Liver (tissue), 8 donors: ENCODE measurements at regions not wholly inside any gene's neighbourhood (a gene's known extent, or its start where the extent isn't known, plus 50 kb on each side); places are given as distances from the start of the nearest gene placed in this dataset.
"Not testable (repeated sequence)": the region's sequence is repeated elsewhere in the genome, so short reads cannot be mapped to it uniquely, and the experiment has no call there.

ENCODE experiments used
- DNase-seq: peaks from one replicate; pipeline ENCODE4 v3.0.0-alpha.2; 2017; ENCODE audit warnings: low spot score
- H3K27ac ChIP-seq, 2 donors: one replicate each; pipeline ENCODE4 v1.7.0; 2013; ENCODE audit warnings: inconsistent platforms in 2 of 2, low read length in 2 of 2, control low read depth in 1 of 2, low read depth in 1 of 2, mild to moderate bottlenecking in 1 of 2
- H3K27me3 ChIP-seq, 4 donors: one replicate each; pipeline versions ENCODE4 v1.6.1 to v1.7.0; 2013; ENCODE audit warnings: low read length in 3 of 4, inconsistent platforms in 1 of 4, mild to moderate bottlenecking in 1 of 4, moderate library complexity in 1 of 4; ENCODE audit not compliant: control insufficient read depth in 4 of 4, insufficient read depth in 4 of 4
- H3K36me3 ChIP-seq, 4 donors: one replicate each; pipeline versions ENCODE4 v1.6.1 to v1.7.0; 2013; ENCODE audit warnings: low read length in 3 of 4, mild to moderate bottlenecking in 3 of 4, low read depth in 1 of 4, moderate library complexity in 1 of 4; ENCODE audit not compliant: control insufficient read depth in 4 of 4, insufficient read depth in 3 of 4
- H3K4me1 ChIP-seq, 4 donors: one replicate each; pipeline versions ENCODE4 v1.6.1 to v1.7.0; 2013; ENCODE audit warnings: low read length in 3 of 4, mild to moderate bottlenecking in 3 of 4, moderate library complexity in 1 of 4; ENCODE audit not compliant: control insufficient read depth in 4 of 4, insufficient read depth in 4 of 4
- H3K4me3 ChIP-seq, 3 donors: one replicate each; pipeline versions ENCODE4 v1.6.1 to v1.7.0; 2013; ENCODE audit warnings: low read length in 3 of 3, control low read depth in 1 of 3, low read depth in 1 of 3, mild to moderate bottlenecking in 1 of 3
- H3K9ac ChIP-seq, 2 donors: one replicate each; pipeline ENCODE4 v1.7.0; 2013; ENCODE audit warnings: low read length in 2 of 2, mild to moderate bottlenecking in 2 of 2, moderate library complexity in 2 of 2, control low read depth in 1 of 2, low read depth in 1 of 2
- H3K9me3 ChIP-seq, 4 donors: one replicate each; pipeline versions ENCODE4 v1.6.1 to v1.7.0; 2013; ENCODE audit warnings: low read length in 3 of 4; ENCODE audit not compliant: control insufficient read depth in 4 of 4
- CTCF ChIP-seq: fragments of 150-350 bp; IDR thresholded peaks from 2 replicates; pipeline ENCODE4 v1.5.1; 2017; ENCODE audit warnings: improper control_type of control experiment, low read depth, low read length; ENCODE audit not compliant: missing input control
- FOXA2 ChIP-seq: IDR thresholded peaks from 2 replicates; pipeline ENCODE4 v1.6.1; 2016; ENCODE audit warnings: antibody characterized with exemption
- GABPA ChIP-seq, 2 donors: IDR thresholded peaks in 1 of 2; conservative IDR thresholded peaks in 1 of 2; 2 replicates each; pipeline ENCODE4 v1.6.1; 2016; ENCODE audit warnings: antibody characterized with exemption in 2 of 2, mild to moderate bottlenecking in 1 of 2, moderate library complexity in 1 of 2
- HNF4A ChIP-seq, 2 donors: conservative IDR thresholded peaks; 2 replicates each; pipeline ENCODE4 v1.6.1; 2016; ENCODE audit warnings: antibody characterized with exemption in 2 of 2, mild to moderate bottlenecking in 2 of 2
- HNF4G ChIP-seq: IDR thresholded peaks from 2 replicates; pipeline ENCODE4 v1.6.1; 2016; ENCODE audit warnings: antibody characterized with exemption
- MAX ChIP-seq: IDR thresholded peaks from 2 replicates; pipeline ENCODE4 v1.6.1; 2016; ENCODE audit warnings: antibody characterized with exemption
- NR2F2 ChIP-seq: IDR thresholded peaks from 2 replicates; pipeline ENCODE4 v1.6.1; 2016; ENCODE audit warnings: antibody characterized with exemption
- RAD21 ChIP-seq, 2 donors: IDR thresholded peaks; 2 replicates each; pipeline ENCODE4 v1.6.1; 2016; ENCODE audit warnings: antibody characterized with exemption in 2 of 2, mild to moderate bottlenecking in 2 of 2
- REST ChIP-seq: IDR thresholded peaks from 2 replicates; pipeline ENCODE4 v1.6.1; 2016; ENCODE audit warnings: antibody characterized with exemption, mild to moderate bottlenecking
- RXRA ChIP-seq, 2 donors: IDR thresholded peaks; 2 replicates each; pipeline ENCODE4 v1.6.1; 2017 to 2018; ENCODE audit warnings: antibody characterized with exemption in 2 of 2, mild to moderate bottlenecking in 1 of 2
- SP1 ChIP-seq: IDR thresholded peaks from 2 replicates; pipeline ENCODE4 v1.6.1; 2018; ENCODE audit warnings: antibody characterized with exemption, mild to moderate bottlenecking
- YY1 ChIP-seq: IDR thresholded peaks from 2 replicates; pipeline ENCODE4 v1.6.1; 2016; ENCODE audit warnings: antibody characterized with exemption, mild to moderate bottlenecking
- ZBTB33 ChIP-seq: IDR thresholded peaks from 2 replicates; pipeline ENCODE4 v1.6.1; 2016; ENCODE audit warnings: antibody characterized with exemption
- WGBS: extraction: QIAGEN DNeasy Blood & Tissue Kit; methylation state at CpG from one replicate; pipeline ENCODE4 v1.1.7; 2013; 5-methylcytosine and 5-hydroxymethylcytosine counted together
- donor health status: healthy.
- donor health status: healthy.
- donor health status: healthy.
- donor health status: healthy.
- donor health status: healthy.

- TF ChIP-seq MAX (no peak), RXRA (IDR thresholded peaks at IDR 0.05) (no peak)
- no peaks in the 10 kb centered on the region for H3K36me3 ChIP-seq
- no peak overlapping the region for H3K9ac ChIP-seq
- peaks cover 0 to 5% (median 2%) of the 10 kb centered on the region in 4 donors for H3K9me3 ChIP-seq
- 66% methylated on average over 1 of the region's 1 CpG for WGBS
- no peaks in the 10 kb centered on the region for H3K4me1 ChIP-seq
- no peak overlapping the region for H3K27ac ChIP-seq
- no peak for DNase-seq
- H3K27me3 ChIP-seq: no peaks in the 10 kb centered on the region
- no peak overlapping the region for H3K4me3 ChIP-seq
Measured at GRCh38 chr16:65570261-65570660, 448.4 kb upstream of the CDH11 start.

GRCh38 chr16:65559846-65560245 lies 438.0 kb upstream of the CDH11 start:
- Histone ChIP-seq H3K36me3 (no peaks in the 10 kb centered on the region), H3K9me3 (peaks cover 3 to 10% (median 4%) of the 10 kb centered on the region in 4 donors), H3K27ac (no peak overlapping the region), H3K4me1 (no peaks in the 10 kb centered on the region), H3K4me3 (no peak overlapping the region), H3K27me3 (no peaks in the 10 kb centered on the region), H3K9ac (no peak overlapping the region)
- 73% methylated on average over 3 of the region's 3 CpGs for WGBS
- TF ChIP-seq REST (no peak), RXRA (IDR thresholded peaks at IDR 0.05) (no peak), MAX (no peak), FOXA2 (no peak), ZBTB33 (no peak), RAD21 (IDR thresholded peaks at IDR 0.05) (no peak), GABPA (IDR thresholded peaks at IDR 0.05 in 1 of 2, conservative IDR thresholded peaks at IDR 0.05 in 1 of 2) (no peak), YY1 (no peak), HNF4G (no peak), SP1 (no peak), NR2F2 (no peak), HNF4A (conservative IDR thresholded peaks at IDR 0.05) (no peak), CTCF (no peak)
- DNase-seq: no peak

GRCh38 chr16:65549689-65550088 lies 427.8 kb upstream of the CDH11 start:
- H3K4me1 ChIP-seq, H3K9ac ChIP-seq: not testable (repeated sequence)
- WGBS: 24% methylated on average over 1 of the region's 1 CpG

More at GRCh38 chr16:65549689-65550088, 427.8 kb upstream of the CDH11 start:
- not testable (repeated sequence) for H3K9me3 ChIP-seq, H3K4me3 ChIP-seq, H3K36me3 ChIP-seq, H3K27ac ChIP-seq, DNase-seq, H3K27me3 ChIP-seq
